Motor neuron (in vitro differentiated cells): ENCODE measurements at regions not wholly inside any gene's neighbourhood (a gene's known extent, or its start where the extent isn't known, plus 50 kb on each side); places are given as distances from the start of the nearest gene placed in this dataset.

Source experiments
- ATAC-seq, 8 experiments: fragments of 200-7000 bp; cut with Tn5 transposase; replicated peaks in 6 of 8; 2 replicates each; pipeline ENCODE4 v1.8.0; 2021; ENCODE audit warnings: mild to moderate bottlenecking in 8 of 8, moderate library complexity in 8 of 8
- H3K27ac ChIP-seq, 2 donors: fragments of 250-450 bp; sonication (Bioruptor Pico); 2 replicates each; pipeline ENCODE4 v1.9.0; 2021; ENCODE audit warnings: antibody characterized with exemption in 2 of 2, mild to moderate bottlenecking in 2 of 2, moderate library complexity in 1 of 2
- H3K4me1 ChIP-seq, 2 donors: fragments of 250-450 bp; sonication (Bioruptor Pico); replicated peaks in 1 of 2; 2 replicates each; pipeline ENCODE4 v1.6.1; 2021; ENCODE audit warnings: antibody characterized with exemption in 2 of 2, mild to moderate bottlenecking in 2 of 2, moderate library complexity in 1 of 2
- H3K4me3 ChIP-seq, 5 donors: fragments of 250-450 bp; sonication (Bioruptor Pico); 2 replicates each; pipeline ENCODE4 v1.9.0; 2021; ENCODE audit warnings: antibody characterized with exemption in 5 of 5, mild to moderate bottlenecking in 5 of 5, moderate library complexity in 4 of 5
- WGBS, 10 experiments: fragments of 450-650 bp; shearing (Covaris generic); methylation state at CpG; one replicate each; pipeline ENCODE4 v1.0.0; 2022; 5-methylcytosine and 5-hydroxymethylcytosine counted together
- in situ Hi-C, 9 experiments: fragments of 400-800 bp; cut with MboI; loops; one replicate each; pipeline ENCODE4 v1.15.0; 2021; ENCODE audit warnings: low sequenced_read_pairs in 9 of 9, low pct_unique_long_range_greater_than_20kb in 2 of 9; ENCODE audit not compliant: unreplicated experiment in 9 of 9

DNA sequence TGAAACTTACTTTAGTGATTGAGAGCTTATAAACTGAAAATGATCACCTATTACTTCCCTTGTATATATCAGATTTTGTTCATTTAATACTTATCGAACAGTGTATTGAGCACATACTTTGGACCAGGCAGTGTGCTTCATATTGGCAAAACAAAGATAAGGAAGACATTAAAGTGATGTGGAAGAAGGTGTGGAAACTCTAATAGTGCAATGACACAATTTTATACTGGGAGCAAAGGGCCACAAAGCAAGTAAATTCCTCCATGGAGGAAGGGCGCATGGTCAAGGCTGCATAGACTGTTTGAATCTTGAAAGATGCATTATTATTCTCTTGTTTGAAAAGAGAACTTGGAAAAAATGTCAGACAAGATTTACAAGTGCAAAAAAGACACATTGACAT, 936.5 kb upstream of the DDX18 start:
- Histone ChIP-seq H3K4me3 (no peak overlapping the region), H3K27ac (no peak overlapping the region), H3K4me1 (peaks cover 0 to 7% of the 10 kb centered on the region in 2 donors)
- ATAC-seq: no peak
- 0 to 100% (median 90%) methylated on average over 1 to 2 of the region's 2 CpGs; no CpG with 5 or more reads in 2 of the 10 experiments for WGBS, 10 experiments
- in situ Hi-C loops: no loop called here

- in situ Hi-C loops: no loop called here
- Histone ChIP-seq H3K4me3 (no peak overlapping the region), H3K27ac (no peak overlapping the region), H3K4me1 (peaks cover 0 to 7% of the 10 kb centered on the region in 2 donors)
- 0 to 60% (median 40%) methylated on average over 1 to 2 of the region's 2 CpGs; no CpG with 5 or more reads in 3 of the 10 experiments for WGBS, 10 experiments
- ATAC-seq: peak in 2 of 8 experiments; percentile 29 to 73
Observed at GRCh38 chr2:116879650-116880160, 934.8 kb upstream of the DDX18 start.

- Histone ChIP-seq H3K4me1 (no peaks in the 10 kb centered on the region), H3K27ac (no peak overlapping the region), H3K4me3 (no peak overlapping the region)
- ATAC-seq: no peak
- WGBS, 10 experiments: 0 to 100% (median 56%) methylated on average over 1 of the region's 1 CpG
- in situ Hi-C loops: no loop called here
Observed at GRCh38 chr2:116891191-116891590, 923.3 kb upstream of the DDX18 start.

DNA sequence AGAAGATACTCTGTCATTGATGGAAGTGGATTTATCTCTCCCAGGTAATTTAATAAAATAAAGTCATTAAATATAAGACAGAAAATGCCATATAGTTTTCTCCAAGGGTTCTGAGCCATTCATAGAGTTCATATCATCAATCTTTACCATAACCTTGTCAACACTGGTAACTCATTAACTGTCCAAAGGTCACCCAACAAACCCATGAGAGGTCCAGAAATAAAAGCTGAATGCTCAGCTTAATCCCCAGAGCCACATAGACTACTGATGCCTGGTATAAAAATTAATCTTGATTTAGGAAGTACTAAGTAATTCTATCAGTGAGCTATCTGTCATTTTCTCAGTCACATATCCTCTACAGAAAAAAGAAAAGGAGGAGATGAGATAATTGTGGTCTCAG, 903.0 kb upstream of the DDX18 start:
- peak in 3 of 8 experiments; percentile 75 to 98 (median 94) for ATAC-seq
- H3K4me3 ChIP-seq: no peak overlapping the region
- H3K4me1 ChIP-seq: peaks cover 0 to 4% of the 10 kb centered on the region in 2 donors
- H3K27ac ChIP-seq: no peak overlapping the region
- in situ Hi-C loops: no loop called here

DNA sequence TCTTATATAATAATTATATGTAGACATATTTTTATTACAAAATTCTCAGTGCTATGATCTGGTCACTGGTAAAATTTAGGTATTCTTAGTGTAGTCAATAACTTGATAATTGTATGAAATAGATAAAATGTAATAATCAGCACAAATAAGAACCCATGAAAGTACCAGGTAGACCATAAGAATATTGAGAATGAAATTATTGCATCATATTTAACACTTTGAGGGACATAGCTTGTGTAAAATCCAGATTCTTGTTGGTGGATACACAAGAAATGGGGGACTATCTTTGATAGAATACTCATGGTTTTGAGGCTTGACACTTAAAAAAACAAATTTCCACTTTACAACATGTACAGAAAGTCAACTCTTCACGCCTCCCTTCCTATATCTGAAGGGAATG, 898.8 kb upstream of the DDX18 start:
- Histone ChIP-seq H3K27ac (no peak overlapping the region), H3K4me3 (no peak overlapping the region), H3K4me1 (peaks cover 0 to 4% of the 10 kb centered on the region in 2 donors)
- 13 to 100% (median 75%) methylated on average over 1 of the region's 1 CpG; no CpG with 5 or more reads in 5 of the 10 experiments for WGBS, 10 experiments
- in situ Hi-C loops: no loop called here
- no peak for ATAC-seq

DNA sequence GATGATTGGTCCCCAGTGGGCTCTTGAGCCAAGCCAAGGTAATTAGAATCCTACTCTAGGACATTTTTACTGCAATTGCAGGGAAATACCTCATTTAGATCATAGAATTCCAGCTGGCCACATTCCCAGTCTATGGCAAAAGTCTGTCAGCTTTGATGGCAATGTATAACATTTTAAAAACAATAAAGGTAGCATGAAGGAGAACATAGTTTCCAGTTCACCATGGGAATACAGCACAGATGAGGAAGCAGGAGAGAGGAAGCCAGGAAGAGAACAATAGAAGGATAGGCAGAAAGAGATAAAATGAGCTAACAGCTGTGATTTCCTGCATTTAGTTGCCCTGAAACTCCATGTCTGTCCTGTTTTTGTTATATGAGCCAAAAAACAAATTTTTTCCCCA, 897.3 kb upstream of the DDX18 start:
- ATAC-seq: no peak
- in situ Hi-C loops: no loop called here

GRCh38 chr2:116918574-116918973, 895.9 kb upstream of the DDX18 start:
- H3K4me3 ChIP-seq: no peak overlapping the region
- in situ Hi-C loops: no loop called here
- H3K27ac ChIP-seq: no peak overlapping the region
- H3K4me1 ChIP-seq: no peaks in the 10 kb centered on the region
- ATAC-seq: no peak
- WGBS, 10 experiments: 0 to 95% (median 64%) methylated on average over 1 to 4 of the region's 4 CpGs; no CpG with 5 or more reads in 2 of the 10 experiments

More for the DNA sequence above, 897.3 kb upstream of the DDX18 start:
- Histone ChIP-seq H3K4me3 (no peak overlapping the region), H3K27ac (no peak overlapping the region), H3K4me1 (no peaks in the 10 kb centered on the region)

GRCh38 chr2:116922414-116922813, 892.1 kb upstream of the DDX18 start:
- in situ Hi-C loops: no loop called here
- H3K27ac ChIP-seq: no peak overlapping the region
- WGBS, 10 experiments: 0 to 100% (median 89%) methylated on average over 1 to 2 of the region's 2 CpGs; no CpG with 5 or more reads in 1 of the 10 experiments
- peaks cover 0 to 6% of the 10 kb centered on the region in 2 donors for H3K4me1 ChIP-seq
- ATAC-seq: no peak
- no peak overlapping the region for H3K4me3 ChIP-seq

DNA sequence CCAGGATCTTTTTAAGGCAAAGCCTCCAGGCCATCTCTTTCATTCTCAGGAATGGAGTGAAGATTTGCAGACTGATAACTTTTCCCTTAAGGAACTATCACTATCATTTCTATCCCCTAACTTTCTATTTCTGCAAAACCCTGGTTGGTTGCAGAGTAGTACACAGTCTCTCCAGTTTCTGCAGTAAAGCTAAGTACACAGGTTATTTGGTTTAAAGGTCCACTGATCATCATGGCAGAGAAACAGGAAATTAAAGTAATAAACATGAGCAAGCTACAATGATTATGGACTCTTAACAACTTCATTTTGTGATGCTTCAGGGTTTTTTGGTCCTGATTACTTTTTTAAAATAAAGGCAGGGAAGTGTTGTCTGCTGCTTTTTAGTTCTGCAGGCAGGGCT, 890.0 kb upstream of the DDX18 start:
- in situ Hi-C loops: no loop called here
- Histone ChIP-seq H3K27ac (no peak overlapping the region), H3K4me1 (peaks cover 0 to 6% of the 10 kb centered on the region in 2 donors), H3K4me3 (no peak overlapping the region)
- ATAC-seq: no peak

DNA sequence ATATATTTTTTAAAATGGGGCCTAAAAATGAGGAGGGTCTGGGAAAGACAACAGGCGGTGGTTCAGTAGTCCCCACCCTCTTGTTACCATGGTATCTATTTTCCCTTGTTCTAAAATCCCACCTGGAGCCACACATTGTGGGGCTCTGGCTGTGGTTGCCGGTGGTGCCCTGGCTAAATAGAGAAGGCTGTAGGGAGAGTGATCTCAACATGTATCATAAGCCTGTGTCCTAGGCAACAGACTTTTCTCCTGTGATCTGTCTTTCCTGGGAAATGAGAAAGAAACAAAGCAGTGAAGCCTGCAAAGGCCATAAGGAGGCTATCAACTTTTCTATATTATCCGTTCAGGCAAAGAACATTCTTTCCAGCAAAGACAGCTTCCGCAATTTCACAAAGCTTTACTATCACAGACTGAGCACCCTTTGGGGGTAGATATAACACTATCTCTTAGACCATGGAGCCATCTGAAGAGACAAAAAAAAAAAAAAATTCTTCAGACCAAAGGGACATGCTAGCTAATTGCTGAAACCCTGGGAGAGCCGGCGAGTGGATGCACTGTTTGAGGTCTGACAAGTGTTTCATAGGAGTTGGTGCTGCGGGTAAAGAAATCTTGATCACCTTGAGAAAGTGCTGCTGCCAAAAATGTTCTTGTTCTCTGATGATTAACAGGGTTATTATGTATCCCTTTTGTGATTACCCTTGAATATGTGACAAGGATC, 879.2 kb upstream of the DDX18 start:
- WGBS, 10 experiments: 0 to 67% (median 38%) methylated on average over 1 to 7 of the region's 7 CpGs; no CpG with 5 or more reads in 2 of the 10 experiments
- in situ Hi-C loops: no loop called here
- ATAC-seq: peak in 5 of 8 experiments; percentile 24 to 95 (median 56)
- Histone ChIP-seq H3K4me1 (peaks cover 17 to 18% of the 10 kb centered on the region in 2 donors), H3K4me3 (no peak overlapping the region), H3K27ac (peak overlapping the region in 1 of 2 donors; percentile 67)

DNA sequence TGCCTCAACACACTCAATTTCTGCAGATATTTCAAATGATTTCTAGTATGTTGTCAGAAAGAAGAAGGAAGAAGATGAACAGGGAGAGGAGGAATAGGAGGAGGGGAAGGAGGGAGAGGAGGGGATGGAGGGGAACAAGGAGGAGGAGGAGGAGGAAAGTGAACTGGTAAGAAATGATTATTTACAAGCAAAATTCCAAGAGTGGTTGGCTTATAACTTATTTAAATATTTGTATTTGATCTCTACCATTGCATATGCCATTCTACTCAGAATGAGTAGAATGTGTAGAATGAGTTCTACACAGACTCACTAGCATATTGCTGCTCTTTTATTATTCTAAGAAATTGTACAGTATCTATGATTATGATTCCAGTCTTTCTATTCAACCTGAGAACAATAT, 866.2 kb upstream of the DDX18 start:
- Histone ChIP-seq H3K27ac (no peak overlapping the region), H3K4me1 (no peaks in the 10 kb centered on the region), H3K4me3 (no peak overlapping the region)
- in situ Hi-C loops: no loop called here
- ATAC-seq: no peak

DNA sequence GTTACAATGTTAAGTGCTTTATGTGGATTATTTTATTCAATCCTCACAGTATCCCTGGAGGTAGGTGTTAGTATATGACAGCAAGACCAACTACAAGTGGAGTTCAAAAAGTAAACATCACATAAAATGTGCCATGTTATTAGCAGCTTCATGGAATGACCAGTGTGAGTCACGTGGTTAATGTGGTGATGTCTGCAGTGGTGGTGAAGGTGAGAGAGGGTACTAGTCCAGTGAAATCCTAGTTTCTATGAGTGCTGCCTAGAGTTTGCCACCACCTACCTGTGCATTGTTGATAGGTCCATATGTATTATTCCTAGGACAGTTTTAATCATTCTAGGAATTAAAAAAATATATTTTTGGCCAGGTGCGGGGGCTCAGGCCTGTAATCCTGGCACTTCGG, 865.2 kb upstream of the DDX18 start:
- WGBS, 10 experiments: 15 to 100% (median 97%) methylated on average over 1 to 3 of the region's 3 CpGs; no CpG with 5 or more reads in 3 of the 10 experiments
- ATAC-seq: no peak
- no peak overlapping the region for H3K4me3 ChIP-seq
- H3K27ac ChIP-seq: no peak overlapping the region
- in situ Hi-C loops: no loop called here
- no peaks in the 10 kb centered on the region for H3K4me1 ChIP-seq

GRCh38 chr2:116952254-116952653, 862.2 kb upstream of the DDX18 start:
- in situ Hi-C loops: no loop called here
- H3K27ac ChIP-seq: no peak overlapping the region
- WGBS, 10 experiments: 0 to 69% (median 38%) methylated on average over 2 to 4 of the region's 4 CpGs
- peak in 1 of 8 experiments; percentile 53 for ATAC-seq
- no peaks in the 10 kb centered on the region for H3K4me1 ChIP-seq
- no peak overlapping the region for H3K4me3 ChIP-seq

GRCh38 chr2:116955646-116956045, 858.8 kb upstream of the DDX18 start:
- ATAC-seq: no peak
- Histone ChIP-seq H3K4me1 (no peaks in the 10 kb centered on the region), H3K4me3 (no peak overlapping the region), H3K27ac (no peak overlapping the region)
- in situ Hi-C loops: no loop called here
- 0 to 100% (median 51%) methylated on average over 1 to 2 of the region's 2 CpGs; no CpG with 5 or more reads in 1 of the 10 experiments for WGBS, 10 experiments
